ENCODE measurements at regions not wholly inside any gene's neighbourhood (a gene's known extent, or its start where the extent isn't known, plus 50 kb on each side); places are given as distances from the start of the nearest gene placed in this dataset.

DNA sequence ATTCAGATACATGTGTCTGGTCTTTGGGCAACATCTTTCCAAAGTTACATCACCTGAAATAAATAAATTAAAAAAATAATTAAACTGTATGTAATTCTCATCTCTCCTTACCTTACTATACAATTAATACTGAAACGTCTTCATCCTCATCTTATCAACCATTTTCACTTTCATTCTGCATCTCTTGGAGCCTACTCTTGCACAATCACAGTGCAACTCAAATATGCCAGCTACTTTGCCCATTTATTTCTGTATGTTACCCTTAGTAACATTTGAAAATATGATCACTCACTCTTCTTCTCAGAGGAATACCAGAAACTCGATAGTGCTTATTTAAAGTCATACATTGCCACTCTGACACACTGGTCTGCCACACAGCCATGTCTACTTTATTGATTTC lies 1357.1 kb upstream of the CADM2 start:
- H3K9me3 Mint-ChIP-seq = peaks cover 2% of the 10 kb centered on the region
- H3K27me3 Mint-ChIP-seq = no peaks in the 10 kb centered on the region
- H3K27ac Mint-ChIP-seq = no peak overlapping the region
- DNase-seq = no peak
- no peaks in the 10 kb centered on the region for H3K36me3 Mint-ChIP-seq
- no peaks in the 10 kb centered on the region for H3K4me1 Mint-ChIP-seq
- H3K4me3 Mint-ChIP-seq = no peak overlapping the region

DNA sequence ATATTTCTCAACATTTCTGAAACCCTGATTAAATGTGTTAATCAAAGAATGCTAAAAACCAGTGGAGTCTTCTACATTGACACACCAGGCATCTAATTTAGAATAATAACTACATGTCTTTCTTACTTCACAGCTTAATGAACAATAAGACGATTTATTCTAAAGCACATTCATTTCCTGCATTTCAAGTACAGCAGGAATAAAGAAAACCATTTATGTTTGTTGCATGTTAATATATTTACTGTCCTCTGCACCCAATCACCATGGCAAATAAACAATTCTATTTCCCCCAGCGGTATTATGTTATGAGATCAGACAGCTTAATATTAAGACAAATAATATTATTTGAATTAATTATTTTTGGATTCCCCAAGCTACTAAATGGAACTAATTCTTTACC lies 1336.3 kb upstream of the CADM2 start:
- DNase-seq = no peak

DNA sequence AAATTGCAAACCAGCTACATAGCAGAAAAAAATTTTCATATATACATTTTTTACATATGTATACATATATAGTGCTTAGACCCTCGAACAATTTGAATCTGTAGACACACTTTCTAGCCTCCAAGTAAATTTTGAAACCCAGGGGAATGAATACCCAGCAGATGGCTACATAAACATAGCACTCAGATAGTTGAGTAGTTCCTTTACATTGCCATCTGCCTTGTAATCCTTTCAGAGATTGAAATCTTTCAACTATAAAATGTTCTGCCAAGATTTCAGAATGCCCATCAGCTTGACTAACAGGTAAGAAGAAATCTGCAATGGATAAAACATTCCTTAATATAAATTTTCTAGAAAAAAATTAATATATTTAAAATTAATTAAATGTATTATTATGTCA lies 1333.5 kb upstream of the CADM2 start:
- no peak for DNase-seq
- H3K9me3 Mint-ChIP-seq = no peaks in the 10 kb centered on the region
- no peak overlapping the region for H3K4me3 Mint-ChIP-seq
- no peaks in the 10 kb centered on the region for H3K27me3 Mint-ChIP-seq
- H3K4me1 Mint-ChIP-seq = no peaks in the 10 kb centered on the region
- H3K27ac Mint-ChIP-seq = no peak overlapping the region
- no peaks in the 10 kb centered on the region for H3K36me3 Mint-ChIP-seq

More for the DNA sequence above, 1336.3 kb upstream of the CADM2 start:
- peaks cover 2% of the 10 kb centered on the region for H3K9me3 Mint-ChIP-seq
- H3K27ac Mint-ChIP-seq = no peak overlapping the region
- no peaks in the 10 kb centered on the region for H3K36me3 Mint-ChIP-seq
- H3K4me1 Mint-ChIP-seq = no peaks in the 10 kb centered on the region
- H3K27me3 Mint-ChIP-seq = no peaks in the 10 kb centered on the region
- no peak overlapping the region for H3K4me3 Mint-ChIP-seq

DNA sequence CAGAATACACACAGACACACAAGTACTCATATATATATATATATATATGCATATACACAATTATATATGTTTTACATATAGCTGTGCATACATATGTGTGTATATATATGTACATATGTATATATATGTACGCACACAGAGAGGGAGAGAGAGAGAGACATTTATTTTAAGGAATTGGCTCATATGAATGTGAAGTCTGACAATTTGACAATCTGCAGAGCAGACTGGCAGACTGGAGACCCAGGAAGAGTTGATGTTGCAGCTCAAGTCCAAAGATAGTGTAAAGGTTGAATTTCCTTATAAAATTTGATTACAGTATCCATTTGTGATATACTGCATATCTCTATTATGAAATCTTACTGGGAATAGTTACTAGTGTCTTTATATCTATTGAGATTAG lies 1330.3 kb upstream of the CADM2 start:
- no peaks in the 10 kb centered on the region for H3K9me3 Mint-ChIP-seq
- no peak for DNase-seq
- no peaks in the 10 kb centered on the region for H3K36me3 Mint-ChIP-seq
- no peaks in the 10 kb centered on the region for H3K27me3 Mint-ChIP-seq
- no peaks in the 10 kb centered on the region for H3K4me1 Mint-ChIP-seq
- no peak overlapping the region for H3K27ac Mint-ChIP-seq
- H3K4me3 Mint-ChIP-seq = no peak overlapping the region

DNA sequence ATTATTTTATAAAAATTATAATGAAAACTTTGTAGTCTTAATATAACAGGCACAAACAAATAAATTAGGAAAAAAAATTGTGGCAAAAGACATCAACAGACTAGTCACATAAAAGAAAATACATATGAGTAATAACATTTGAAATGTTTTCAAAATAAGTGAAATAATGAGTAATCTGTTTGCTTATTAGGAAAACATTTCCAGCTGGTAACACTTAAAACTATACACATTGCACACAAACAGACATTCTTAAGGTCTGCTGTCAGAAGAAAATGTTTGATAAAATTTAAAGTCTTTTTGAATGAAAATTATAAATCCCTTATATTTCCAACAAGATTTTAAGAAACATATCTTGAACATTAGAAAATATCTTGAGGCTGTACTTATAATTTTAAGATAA lies 1326.3 kb upstream of the CADM2 start:
- H3K4me3 Mint-ChIP-seq = no peak overlapping the region
- no peaks in the 10 kb centered on the region for H3K4me1 Mint-ChIP-seq
- H3K27ac Mint-ChIP-seq = no peak overlapping the region
- no peak for DNase-seq
- H3K9me3 Mint-ChIP-seq = peaks cover 3% of the 10 kb centered on the region
- no peaks in the 10 kb centered on the region for H3K27me3 Mint-ChIP-seq
- no peaks in the 10 kb centered on the region for H3K36me3 Mint-ChIP-seq

DNA sequence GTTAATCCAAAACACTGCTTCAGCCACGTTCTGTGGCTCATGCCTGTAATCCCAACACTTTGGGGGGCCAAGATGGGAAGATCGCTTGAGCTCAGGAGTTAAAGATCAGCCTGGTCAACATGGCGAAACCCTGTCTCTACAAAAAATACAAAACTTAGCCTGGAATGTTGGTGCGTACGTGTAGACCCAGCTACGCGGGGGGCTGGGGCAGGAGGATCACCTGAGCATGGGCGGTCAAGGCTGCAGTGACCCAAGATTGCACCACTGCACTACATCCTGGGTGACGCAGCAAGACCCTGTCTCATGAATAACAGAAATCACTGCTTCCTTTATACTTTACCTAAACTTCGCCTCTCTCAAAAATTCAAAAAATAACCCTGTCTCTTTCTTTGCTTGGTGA lies 1325.0 kb upstream of the CADM2 start:
- H3K9me3 Mint-ChIP-seq = peaks cover 7% of the 10 kb centered on the region
- no peaks in the 10 kb centered on the region for H3K27me3 Mint-ChIP-seq
- H3K4me1 Mint-ChIP-seq = no peaks in the 10 kb centered on the region
- DNase-seq = no peak
- H3K27ac Mint-ChIP-seq = no peak overlapping the region
- no peaks in the 10 kb centered on the region for H3K36me3 Mint-ChIP-seq
- H3K4me3 Mint-ChIP-seq = no peak overlapping the region

DNA sequence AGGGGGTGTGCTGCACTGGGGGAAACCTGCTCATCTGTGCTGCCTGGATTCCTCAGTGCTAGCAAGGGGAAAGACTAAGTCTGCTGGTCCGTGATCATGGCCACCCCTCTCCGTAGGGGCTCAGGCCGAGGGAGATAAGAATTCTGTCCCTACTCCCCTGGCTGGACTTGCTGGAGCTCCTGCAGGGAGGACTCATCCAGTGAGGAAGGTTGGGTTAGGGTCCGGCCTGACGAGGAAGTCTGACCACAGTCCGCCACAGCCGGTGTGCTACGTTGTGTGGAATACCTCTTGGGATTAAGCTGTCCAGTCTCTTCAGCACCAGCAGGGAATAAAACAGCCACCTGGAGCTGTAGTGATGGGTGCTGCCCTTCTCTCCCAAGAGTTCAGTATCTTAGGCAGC lies 1309.1 kb upstream of the CADM2 start:
- H3K27ac Mint-ChIP-seq = no peak overlapping the region
- no peak for DNase-seq
- no peak overlapping the region for H3K4me3 Mint-ChIP-seq
- H3K9me3 Mint-ChIP-seq = peaks cover 10% of the 10 kb centered on the region
- no peaks in the 10 kb centered on the region for H3K36me3 Mint-ChIP-seq
- H3K27me3 Mint-ChIP-seq = no peaks in the 10 kb centered on the region
- no peaks in the 10 kb centered on the region for H3K4me1 Mint-ChIP-seq

DNA sequence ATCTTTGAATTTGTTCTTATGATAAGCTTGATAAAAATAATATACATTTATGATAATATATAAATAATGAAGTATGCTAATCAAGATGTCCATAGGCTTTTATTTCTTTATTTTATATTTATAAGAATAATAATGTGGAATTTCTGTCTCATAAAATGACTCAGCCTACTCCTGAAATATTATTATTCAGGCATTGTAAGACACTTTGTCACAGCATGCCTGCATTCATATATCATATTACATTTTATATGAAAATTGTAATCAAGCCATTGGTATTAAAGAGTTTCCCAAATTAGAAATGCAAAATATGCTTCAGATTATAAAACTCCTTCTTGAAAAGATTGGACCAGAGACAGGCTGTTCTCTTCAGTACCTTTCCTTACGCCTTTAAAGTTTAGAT lies 1303.7 kb upstream of the CADM2 start:
- H3K27ac Mint-ChIP-seq = no peak overlapping the region
- DNase-seq = no peak
- no peaks in the 10 kb centered on the region for H3K4me1 Mint-ChIP-seq

DNA sequence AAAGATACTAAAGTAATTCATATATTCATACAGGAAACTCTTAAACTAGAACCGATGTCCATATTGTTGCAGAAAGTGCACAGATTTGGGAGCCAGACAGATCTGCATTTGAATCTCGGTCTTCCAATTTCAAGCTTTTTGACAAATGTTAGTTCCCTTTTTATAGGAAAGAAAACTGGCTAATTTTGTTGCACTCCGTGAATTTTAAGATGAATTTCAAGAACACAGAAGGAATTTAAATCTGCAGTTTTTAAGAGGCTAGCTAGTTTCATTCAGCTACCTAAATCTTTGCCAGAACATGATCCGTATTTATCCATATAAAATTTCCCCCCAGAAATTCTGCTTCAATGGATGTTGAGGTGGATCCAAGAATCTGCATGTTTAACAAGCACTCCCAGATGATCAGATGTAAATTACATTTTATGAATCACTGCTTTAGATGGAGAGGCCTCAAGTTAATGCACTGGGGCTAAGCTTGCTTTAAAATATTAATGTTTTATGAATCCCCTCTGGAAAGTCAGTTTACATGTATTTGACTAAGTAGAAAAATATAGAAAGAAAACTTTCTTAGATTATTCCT lies 1296.3 kb upstream of the CADM2 start:
- no peaks in the 10 kb centered on the region for H3K27me3 Mint-ChIP-seq
- peaks cover 9% of the 10 kb centered on the region for H3K9me3 Mint-ChIP-seq
- H3K4me3 Mint-ChIP-seq = no peak overlapping the region
- no peak overlapping the region for H3K27ac Mint-ChIP-seq
- no peak for DNase-seq
- no peaks in the 10 kb centered on the region for H3K4me1 Mint-ChIP-seq
- H3K36me3 Mint-ChIP-seq = no peaks in the 10 kb centered on the region

More for the DNA sequence above, 1303.7 kb upstream of the CADM2 start:
- H3K9me3 Mint-ChIP-seq = peaks cover 13% of the 10 kb centered on the region
- no peaks in the 10 kb centered on the region for H3K27me3 Mint-ChIP-seq
- no peak overlapping the region for H3K4me3 Mint-ChIP-seq
- no peaks in the 10 kb centered on the region for H3K36me3 Mint-ChIP-seq

DNA sequence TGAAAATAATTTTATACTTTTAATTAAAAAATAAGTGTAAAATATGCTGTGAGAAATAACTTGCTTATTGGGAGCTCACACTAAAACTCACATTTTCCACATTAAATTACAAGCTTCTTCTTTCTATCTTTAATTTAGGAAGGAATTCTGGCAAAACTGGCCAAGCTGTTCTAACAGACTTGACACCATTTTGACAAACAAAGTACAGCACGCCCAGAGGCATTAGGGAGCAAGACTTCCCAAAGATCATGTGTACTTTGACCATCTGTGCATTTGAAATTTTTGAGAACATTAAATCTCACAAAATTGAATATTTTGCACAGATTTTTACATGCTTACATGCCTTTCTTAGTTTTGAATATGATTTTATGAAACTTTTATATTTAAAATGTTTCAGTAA lies 1288.4 kb upstream of the CADM2 start:
- peaks cover 3% of the 10 kb centered on the region for H3K9me3 Mint-ChIP-seq
- H3K36me3 Mint-ChIP-seq = no peaks in the 10 kb centered on the region
- H3K27me3 Mint-ChIP-seq = no peaks in the 10 kb centered on the region
- no peak for DNase-seq
- H3K4me3 Mint-ChIP-seq = no peak overlapping the region
- no peak overlapping the region for H3K27ac Mint-ChIP-seq
- H3K4me1 Mint-ChIP-seq = no peaks in the 10 kb centered on the region

DNA sequence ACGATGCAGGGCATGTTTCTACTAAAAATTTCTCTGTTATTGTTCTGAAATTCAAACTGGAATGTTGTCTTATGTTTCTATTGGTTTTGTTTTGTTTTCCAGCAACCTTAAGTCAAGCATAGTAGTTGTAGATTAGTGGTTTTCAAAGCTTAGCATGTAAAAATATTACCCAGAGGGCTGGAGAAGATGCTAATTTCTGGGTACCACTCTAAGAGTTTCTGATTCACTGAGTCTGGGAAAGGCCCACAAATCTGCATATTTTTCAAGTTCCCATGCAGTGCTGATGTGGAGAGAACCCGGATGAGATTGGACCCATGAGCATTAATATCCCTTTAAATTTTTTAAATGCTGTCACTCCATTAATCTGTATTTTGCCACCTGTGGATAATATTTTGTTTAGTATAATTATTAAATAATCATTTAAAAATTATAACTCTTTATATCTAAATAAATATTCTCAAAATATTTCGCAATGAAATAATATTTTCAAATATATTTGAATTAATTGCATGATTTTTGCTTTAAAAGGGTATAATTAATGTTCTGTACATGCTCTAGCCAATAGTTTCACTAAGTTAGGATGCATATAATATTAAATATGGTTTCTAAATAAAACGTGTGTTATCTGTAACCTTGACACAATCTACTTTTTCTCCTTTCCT lies 1274.7 kb upstream of the CADM2 start:
- Mint-ChIP-seq H3K4me1 (no peaks in the 10 kb centered on the region), H3K27me3 (no peaks in the 10 kb centered on the region), H3K4me3 (no peak overlapping the region), H3K36me3 (no peaks in the 10 kb centered on the region), H3K27ac (no peak overlapping the region), H3K9me3 (peaks cover 7% of the 10 kb centered on the region)
- no peak for DNase-seq

DNA sequence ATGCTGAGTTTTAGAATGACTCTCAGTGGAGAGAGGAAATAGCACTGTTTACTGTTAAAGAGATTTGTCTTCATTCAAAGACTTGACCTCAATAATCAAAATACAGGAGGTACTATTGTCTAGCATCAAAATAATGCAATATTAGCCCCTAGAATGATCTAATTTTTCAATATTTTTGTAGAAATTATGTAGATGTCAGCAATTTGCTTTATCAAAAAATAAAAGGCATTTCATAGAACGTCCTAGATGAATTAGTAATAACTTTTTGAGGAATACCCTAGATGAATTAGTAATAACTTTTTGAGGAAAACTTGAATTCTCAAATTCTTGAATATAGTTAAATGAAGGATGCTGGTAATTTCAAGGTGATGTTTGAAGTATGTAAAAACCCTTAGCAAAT lies 1252.1 kb upstream of the CADM2 start:
- Mint-ChIP-seq H3K27ac (no peak overlapping the region), H3K9me3 (peaks cover 7% of the 10 kb centered on the region), H3K4me3 (no peak overlapping the region), H3K27me3 (no peaks in the 10 kb centered on the region), H3K4me1 (no peaks in the 10 kb centered on the region), H3K36me3 (no peaks in the 10 kb centered on the region)
- no peak for DNase-seq

DNA sequence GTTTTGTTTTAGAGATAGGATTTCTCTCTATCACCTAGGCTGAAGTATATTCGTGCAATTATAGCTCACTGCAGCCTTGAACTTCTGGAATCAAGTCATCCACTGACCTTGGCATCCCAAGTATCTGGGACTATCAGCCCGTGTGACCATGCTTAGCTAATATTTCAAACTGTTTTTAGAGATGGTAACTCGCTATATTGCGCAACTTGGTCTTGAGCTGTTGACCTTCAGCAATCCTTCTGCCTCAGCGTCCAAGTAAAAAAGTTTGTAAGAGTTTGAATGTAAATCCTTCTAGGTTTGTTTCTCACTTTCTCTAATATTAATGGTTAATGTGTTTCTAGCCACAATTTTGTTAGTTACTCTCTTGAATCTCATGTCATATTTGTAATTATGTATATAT lies 1243.5 kb upstream of the CADM2 start:
- Mint-ChIP-seq H3K4me1 (no peaks in the 10 kb centered on the region), H3K4me3 (no peak overlapping the region), H3K27me3 (no peaks in the 10 kb centered on the region), H3K36me3 (no peaks in the 10 kb centered on the region), H3K27ac (no peak overlapping the region), H3K9me3 (peaks cover 1% of the 10 kb centered on the region)
- no peak for DNase-seq

DNA sequence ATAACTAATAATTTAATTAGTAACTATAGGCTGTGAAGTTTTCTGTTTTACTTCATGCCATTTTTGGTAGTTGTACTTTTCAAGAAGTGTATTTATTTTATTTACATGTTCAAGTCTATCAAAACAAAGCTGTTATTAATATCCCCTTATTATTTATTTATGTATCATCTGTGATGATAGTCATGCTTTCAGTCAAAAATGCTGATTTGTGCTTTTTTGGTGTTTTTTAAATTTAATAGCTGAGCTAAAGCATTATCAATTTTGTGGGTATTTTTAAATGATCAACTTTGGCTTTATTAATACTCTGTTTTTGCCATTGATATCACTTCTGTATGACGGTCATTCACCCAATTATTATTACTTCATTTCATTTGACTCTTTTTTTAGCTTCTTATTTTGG lies 1229.2 kb upstream of the CADM2 start:
- Mint-ChIP-seq H3K27ac (no peak overlapping the region), H3K4me1 (no peaks in the 10 kb centered on the region), H3K27me3 (no peaks in the 10 kb centered on the region), H3K9me3 (peaks cover 15% of the 10 kb centered on the region), H3K4me3 (no peak overlapping the region), H3K36me3 (no peaks in the 10 kb centered on the region)
- no peak for DNase-seq

DNA sequence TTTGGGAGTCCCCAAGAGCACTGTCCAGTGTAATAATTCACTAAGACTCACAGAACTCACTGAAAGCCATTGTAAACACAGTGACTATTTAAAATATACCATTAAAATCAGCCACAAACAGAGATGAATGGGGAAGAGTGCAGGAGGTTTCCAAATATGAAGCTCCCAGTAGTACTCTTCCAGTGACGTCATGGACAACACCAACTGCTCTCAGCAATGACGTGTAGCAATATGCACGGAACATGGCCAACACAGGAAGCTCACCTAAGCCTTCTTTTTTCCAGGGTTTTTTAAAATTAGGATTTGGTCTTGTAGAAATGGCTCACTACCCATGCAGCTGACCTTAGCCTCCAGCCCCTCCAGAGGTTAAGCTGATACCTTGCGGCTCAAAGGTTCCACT lies 1224.1 kb upstream of the CADM2 start:
- H3K27ac Mint-ChIP-seq = no peak overlapping the region
- no peak overlapping the region for H3K4me3 Mint-ChIP-seq
- no peaks in the 10 kb centered on the region for H3K4me1 Mint-ChIP-seq
- H3K9me3 Mint-ChIP-seq = no peaks in the 10 kb centered on the region
- no peaks in the 10 kb centered on the region for H3K36me3 Mint-ChIP-seq
- no peak for DNase-seq
- H3K27me3 Mint-ChIP-seq = no peaks in the 10 kb centered on the region

DNA sequence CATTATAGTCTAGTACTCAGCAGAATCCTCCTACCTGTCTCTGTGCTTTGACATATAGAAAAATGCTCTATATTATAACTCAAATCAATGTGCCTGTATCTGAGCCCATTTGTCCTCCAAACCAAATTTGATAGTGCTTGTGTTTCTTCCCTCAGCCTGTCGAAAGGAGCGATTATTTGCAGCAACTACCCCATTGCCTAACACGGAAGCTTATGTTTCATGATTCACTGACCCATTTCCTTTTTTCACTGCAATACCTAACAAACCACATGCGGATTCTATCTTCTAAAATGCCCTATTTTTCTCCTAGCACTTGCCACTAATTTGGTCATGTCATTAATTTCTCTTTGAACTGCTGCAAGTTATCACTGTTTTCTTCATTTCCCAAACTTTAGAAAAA lies 1220.6 kb upstream of the CADM2 start:
- H3K4me1 Mint-ChIP-seq = no peaks in the 10 kb centered on the region
- no peak overlapping the region for H3K4me3 Mint-ChIP-seq
- H3K27ac Mint-ChIP-seq = no peak overlapping the region
- DNase-seq = no peak
- H3K9me3 Mint-ChIP-seq = peaks cover 1% of the 10 kb centered on the region
- H3K27me3 Mint-ChIP-seq = no peaks in the 10 kb centered on the region
- H3K36me3 Mint-ChIP-seq = no peaks in the 10 kb centered on the region
